ENCODE measurements at regions not wholly inside any gene's neighbourhood (a gene's known extent, or its start where the extent isn't known, plus 50 kb on each side); places are given as distances from the start of the nearest gene placed in this dataset.
A peak's percentile ranks its signal among the peaks of the same experiment; 100 is the strongest.

GRCh38 chr6:144978208-144978607, 693.1 kb downstream of the UTRN start:
- TF ChIP-seq CTCF (IDR thresholded peaks at IDR 0.05; ENCODE audit: low read depth, low read length, missing control alignments): no peak
- in situ Hi-C loops (cut with HindIII; ENCODE audit: low pct_ligation_motif_present, low sequenced_read_pairs): no loop called here
- H3K4me3 ChIP-seq (ENCODE audit: low read depth, low read length): no peak overlapping the region
- DNase-seq: no peak
- H3K27ac ChIP-seq: no peak overlapping the region
- no peaks in the 10 kb centered on the region for H3K36me3 ChIP-seq (replicated peaks)
- H3K27me3 ChIP-seq (replicated peaks): no peaks in the 10 kb centered on the region

- in situ Hi-C loops (cut with HindIII; ENCODE audit: low pct_ligation_motif_present, low sequenced_read_pairs): no loop called here
- H3K4me3 ChIP-seq (ENCODE audit: low read depth, low read length): no peak overlapping the region
- no peak for TF ChIP-seq CTCF (IDR thresholded peaks at IDR 0.05; ENCODE audit: low read depth, low read length, missing control alignments)
- no peaks in the 10 kb centered on the region for H3K27me3 ChIP-seq (replicated peaks)
- no peak for DNase-seq
- no peaks in the 10 kb centered on the region for H3K36me3 ChIP-seq (replicated peaks)
- H3K27ac ChIP-seq: no peak overlapping the region
These were observed 701.1 kb downstream of the UTRN start for GRCh38 chr6:144986271-144986670.

GRCh38 chr6:144989319-144990107, 704.4 kb downstream of the UTRN start:
- TF ChIP-seq CTCF (IDR thresholded peaks at IDR 0.05; ENCODE audit: low read depth, low read length, missing control alignments): no peak
- in situ Hi-C loops (cut with HindIII; ENCODE audit: low pct_ligation_motif_present, low sequenced_read_pairs): no loop called here
- no peak for DNase-seq
- H3K27me3 ChIP-seq (replicated peaks): no peaks in the 10 kb centered on the region
- H3K36me3 ChIP-seq (replicated peaks): no peaks in the 10 kb centered on the region
- H3K4me3 ChIP-seq (ENCODE audit: low read depth, low read length): no peak overlapping the region
- H3K27ac ChIP-seq: no peak overlapping the region

GRCh38 chr6:144990784-144991183, 705.6 kb downstream of the UTRN start:
- no peak overlapping the region for H3K4me3 ChIP-seq (ENCODE audit: low read depth, low read length)
- H3K27me3 ChIP-seq (replicated peaks): no peaks in the 10 kb centered on the region
- H3K27ac ChIP-seq: no peak overlapping the region
- DNase-seq: no peak
- no peak for TF ChIP-seq CTCF (IDR thresholded peaks at IDR 0.05; ENCODE audit: low read depth, low read length, missing control alignments)
- in situ Hi-C loops (cut with HindIII; ENCODE audit: low pct_ligation_motif_present, low sequenced_read_pairs): no loop called here
- no peaks in the 10 kb centered on the region for H3K36me3 ChIP-seq (replicated peaks)

DNA sequence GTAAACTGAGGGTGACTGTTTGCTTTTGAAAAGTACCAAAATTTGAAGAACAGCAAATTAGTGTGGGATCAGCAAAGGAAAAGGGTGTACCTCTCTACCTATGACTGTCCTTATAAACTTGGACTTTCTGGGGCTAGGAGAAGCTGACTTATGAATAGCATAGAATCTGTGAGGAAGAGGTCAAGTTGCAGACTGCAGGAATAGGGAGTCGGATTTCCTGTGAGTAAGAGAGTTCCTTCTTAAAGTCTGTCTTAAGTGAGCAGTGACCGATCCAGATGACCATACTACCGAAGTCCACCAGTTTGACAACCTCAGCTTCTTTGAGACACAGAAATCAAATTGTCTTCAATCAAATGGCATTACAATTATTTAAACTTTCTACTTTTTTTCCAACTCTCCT, 708.7 kb downstream of the UTRN start:
- in situ Hi-C loops (cut with HindIII; ENCODE audit: low pct_ligation_motif_present, low sequenced_read_pairs): no loop called here
- no peak for TF ChIP-seq CTCF (IDR thresholded peaks at IDR 0.05; ENCODE audit: low read depth, low read length, missing control alignments)
- DNase-seq: peak; percentile 20
- no peak overlapping the region for H3K4me3 ChIP-seq (ENCODE audit: low read depth, low read length)
- H3K36me3 ChIP-seq (replicated peaks): no peaks in the 10 kb centered on the region
- H3K27ac ChIP-seq: no peak overlapping the region
- no peaks in the 10 kb centered on the region for H3K27me3 ChIP-seq (replicated peaks)

DNA sequence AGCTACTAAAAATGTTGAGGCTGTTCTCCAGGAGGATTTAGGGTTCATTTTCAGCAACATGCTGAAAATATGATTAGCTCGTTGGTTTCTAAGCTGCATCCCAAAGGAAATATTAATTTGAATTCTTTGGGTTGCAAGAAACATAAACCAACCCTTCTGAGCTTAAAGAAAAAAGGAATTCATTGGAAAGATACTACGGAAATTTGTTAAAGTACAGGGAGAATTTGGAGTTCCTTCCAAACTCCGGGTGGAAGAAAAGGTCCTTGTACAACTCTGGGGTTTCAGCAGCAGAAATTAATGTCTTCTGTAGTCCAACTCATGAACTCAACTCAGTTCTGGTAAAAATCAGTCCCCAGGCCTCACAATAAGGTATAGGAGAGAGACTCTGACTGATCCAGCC, 712.9 kb downstream of the UTRN start:
- no peak for TF ChIP-seq CTCF (IDR thresholded peaks at IDR 0.05; ENCODE audit: low read depth, low read length, missing control alignments)
- Histone ChIP-seq H3K36me3 (replicated peaks) (no peaks in the 10 kb centered on the region), H3K27ac (no peak overlapping the region), H3K27me3 (replicated peaks) (no peaks in the 10 kb centered on the region), H3K4me3 (ENCODE audit: low read depth, low read length) (no peak overlapping the region)
- in situ Hi-C loops (cut with HindIII; ENCODE audit: low pct_ligation_motif_present, low sequenced_read_pairs): no loop called here
- DNase-seq: no peak

Measured in brain microvascular endothelial cell (primary cell).